ENCODE measurements at regions not wholly inside any gene's neighbourhood (a gene's known extent, or its start where the extent isn't known, plus 50 kb on each side); places are given as distances from the start of the nearest gene placed in this dataset.

DNA sequence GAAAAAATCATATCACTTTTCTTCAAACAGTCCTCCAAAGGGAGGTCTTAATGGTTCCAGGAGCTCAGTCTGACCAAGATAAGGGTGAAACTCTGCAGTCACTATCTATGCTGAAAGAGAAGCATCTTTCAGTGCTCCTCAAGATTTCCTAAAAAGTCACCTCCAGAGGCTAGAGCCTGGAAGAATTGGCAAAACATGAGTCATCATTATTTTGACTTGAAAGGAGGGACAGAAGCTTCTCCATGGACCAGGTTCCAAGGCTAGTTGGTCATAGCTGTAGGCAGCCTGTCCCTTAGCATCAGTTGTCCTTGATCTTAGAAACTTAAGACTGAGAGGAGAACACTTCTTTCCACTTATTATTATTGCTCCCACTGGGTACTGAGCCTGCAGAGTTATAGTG lies 219.0 kb upstream of the ASIC2 start:
- no peak for DNase-seq

DNA sequence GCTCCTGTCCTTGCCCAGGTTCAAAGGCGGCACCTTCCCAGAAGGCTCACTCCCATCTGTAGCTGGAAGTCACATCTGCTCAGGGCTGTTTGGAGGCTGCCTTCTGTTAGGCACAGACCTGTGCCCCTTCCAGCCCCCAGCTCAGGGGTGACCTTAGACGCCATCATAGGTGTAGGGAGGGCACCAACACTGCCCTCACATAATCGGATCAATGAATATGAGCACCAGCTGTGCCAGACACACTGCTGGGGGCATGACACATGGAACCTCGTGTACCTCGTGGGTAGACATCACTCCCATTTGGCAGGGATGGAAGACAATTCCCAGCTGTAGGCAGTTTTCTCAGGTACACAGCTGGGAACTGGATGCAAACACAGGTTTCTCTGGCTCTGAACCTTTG lies 220.7 kb upstream of the ASIC2 start:
- no peak for DNase-seq

DNA sequence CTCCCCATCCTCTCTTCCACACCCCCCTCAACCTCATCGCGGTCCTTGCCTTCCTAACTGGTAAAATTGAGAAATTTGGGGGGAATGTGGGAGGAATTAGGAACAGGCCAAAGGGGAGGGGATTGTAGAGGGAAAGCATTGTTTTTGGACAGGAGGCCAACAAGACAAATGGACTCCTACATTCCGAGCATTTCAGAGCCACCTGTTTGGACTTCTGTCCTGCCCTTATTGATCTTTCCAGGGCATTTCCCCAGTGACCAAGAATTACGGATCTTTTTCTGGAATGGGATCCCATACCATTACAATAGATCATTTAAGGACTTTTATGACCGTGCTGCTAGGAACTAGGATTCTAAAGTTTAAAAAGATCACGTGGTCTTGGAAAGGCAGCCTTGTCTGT lies 221.3 kb upstream of the ASIC2 start:
- DNase-seq, result no peak

DNA sequence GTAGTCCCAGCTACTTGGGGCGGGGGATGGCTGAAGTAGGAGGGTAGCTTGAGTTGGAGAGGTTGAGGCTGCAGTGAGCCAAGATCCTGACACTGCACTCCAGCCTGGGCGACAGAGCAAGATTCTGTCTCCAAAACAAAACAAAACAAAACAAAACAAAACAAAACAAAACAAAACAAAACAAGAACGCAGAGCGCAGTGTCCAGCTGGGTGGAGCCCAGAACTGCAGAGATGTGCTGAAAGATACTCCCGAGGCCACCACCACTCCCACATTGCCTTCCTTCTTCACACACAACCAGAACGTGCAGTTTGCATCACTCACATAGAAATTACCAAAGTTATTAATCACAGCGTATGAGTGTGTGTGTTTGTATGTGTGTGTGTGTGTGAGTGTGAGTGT lies 222.9 kb upstream of the ASIC2 start:
- DNase-seq, result no peak

DNA sequence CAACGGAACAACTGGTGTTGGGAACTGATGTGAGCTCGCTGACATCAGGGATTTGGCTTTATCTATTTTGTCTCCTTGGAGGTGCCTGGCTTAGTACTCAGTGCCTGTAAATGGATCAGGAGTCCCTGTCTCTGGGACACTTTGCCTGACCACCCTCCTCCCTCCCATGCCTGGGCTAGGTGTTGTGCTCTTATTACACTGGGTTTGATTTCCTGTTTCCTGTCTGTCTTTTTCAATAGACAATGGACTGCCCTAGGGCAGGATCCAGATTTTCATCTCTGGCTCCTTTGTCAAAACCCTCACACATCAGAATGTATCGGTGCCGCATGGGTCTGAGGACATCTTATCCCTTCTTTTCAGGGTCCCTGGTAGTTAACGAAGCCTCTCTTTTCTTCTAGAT lies 223.6 kb upstream of the ASIC2 start:
- no peak for DNase-seq

DNA sequence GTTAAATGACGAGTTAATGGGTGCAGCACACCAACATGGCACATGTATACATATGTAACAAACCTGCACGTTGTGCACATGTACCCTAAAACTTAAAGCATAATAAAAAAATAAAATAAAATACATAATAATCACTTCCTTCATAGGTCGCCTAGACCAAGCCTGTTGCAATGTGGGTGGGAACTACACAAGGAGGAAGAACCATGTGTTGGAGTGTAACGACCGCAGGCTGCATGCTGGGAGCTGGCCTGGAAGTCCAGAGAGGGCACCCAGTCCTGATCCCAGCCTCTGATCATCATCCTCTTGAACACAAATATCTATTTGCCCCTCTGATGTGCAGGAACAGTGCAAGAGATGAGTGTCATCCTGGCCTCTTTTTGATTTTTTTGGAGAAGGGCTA lies 224.7 kb upstream of the ASIC2 start:
- DNase-seq, result no peak

DNA sequence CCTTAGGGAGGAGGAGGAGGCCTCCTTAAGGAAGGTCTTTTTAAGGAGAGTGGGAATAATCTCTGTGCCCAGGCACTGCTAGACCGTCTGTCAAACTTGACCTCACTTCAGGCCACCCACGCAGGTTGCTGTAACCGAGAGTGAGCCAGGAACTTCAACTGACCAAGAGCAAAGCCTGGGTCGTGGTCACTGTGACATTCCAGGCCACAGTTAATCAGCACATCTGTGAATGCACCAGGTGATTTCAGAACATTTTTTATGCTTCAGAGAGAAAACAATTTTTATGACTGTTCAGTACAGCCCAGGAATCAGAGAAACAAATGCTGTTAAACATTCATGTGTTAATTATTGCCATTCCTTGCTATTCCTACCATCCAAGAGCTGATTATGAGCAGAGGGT lies 226.6 kb upstream of the ASIC2 start:
- no peak for DNase-seq

DNA sequence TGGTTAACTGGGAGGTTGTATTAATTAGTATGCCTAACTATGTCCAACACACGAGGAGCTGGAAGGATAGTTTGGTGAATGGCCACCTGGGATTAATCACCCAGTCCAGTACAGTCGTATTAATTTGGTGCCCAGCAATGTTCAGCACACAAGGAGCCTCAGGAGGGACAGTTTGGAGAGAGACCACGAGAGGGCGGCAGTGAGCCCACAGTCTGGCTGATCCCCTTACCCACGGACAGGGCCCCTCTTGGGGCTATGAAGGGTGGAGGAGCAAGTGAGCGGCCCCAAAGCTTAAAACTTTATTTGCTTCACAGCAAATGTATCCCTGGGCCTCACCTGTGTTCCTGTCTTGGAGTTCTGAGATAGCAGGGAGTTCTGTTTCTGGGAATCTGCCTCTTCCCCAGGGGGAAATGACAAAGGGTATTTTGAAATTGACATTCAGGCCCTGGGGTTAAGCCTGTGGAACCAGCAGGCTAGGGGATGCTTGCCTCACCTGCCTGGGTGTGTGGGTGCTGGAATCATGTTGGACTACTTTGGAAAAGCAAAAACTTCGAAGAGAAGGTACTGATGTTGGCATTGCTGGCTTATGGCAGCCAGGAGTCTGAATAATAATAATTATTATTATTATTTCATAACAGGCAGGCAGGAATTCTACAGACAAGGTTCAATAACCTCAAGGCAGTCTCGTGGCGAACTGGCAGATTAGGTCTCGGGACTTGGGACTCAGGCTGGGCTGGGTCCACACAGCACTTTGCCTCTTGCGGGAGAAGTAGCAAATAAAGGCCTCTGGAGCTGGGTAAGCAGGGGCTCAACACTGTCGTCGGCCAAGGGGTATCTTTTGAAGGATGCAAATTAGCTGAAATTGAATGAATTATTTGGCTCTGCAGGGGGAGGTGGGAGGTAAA lies 227.6 kb upstream of the ASIC2 start:
- peak in 38 of 56 donors; percentile 1 to 71 (median 14) for DNase-seq

DNA sequence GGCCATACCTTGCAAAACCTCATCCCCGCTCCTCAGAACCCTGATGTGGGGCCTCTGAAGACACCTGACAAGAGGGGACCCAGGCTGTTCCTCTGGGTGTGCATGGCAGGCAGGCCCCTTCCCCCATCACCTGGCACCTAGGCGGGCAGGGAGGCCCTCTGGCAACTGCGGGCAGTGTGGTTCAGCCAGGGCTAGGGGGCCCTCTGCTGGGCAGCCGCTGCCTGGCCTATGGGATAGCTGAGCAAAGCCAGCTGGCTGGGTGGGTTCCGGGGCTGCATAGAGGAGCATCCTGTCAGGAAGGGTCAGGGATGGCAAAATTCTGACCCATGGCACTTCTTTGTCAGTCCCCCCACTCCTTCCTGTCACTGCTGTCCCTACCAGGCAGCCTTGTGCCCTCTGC lies 228.7 kb upstream of the ASIC2 start:
- peak in 2 of 56 donors; percentile 3 to 4 for DNase-seq

DNA sequence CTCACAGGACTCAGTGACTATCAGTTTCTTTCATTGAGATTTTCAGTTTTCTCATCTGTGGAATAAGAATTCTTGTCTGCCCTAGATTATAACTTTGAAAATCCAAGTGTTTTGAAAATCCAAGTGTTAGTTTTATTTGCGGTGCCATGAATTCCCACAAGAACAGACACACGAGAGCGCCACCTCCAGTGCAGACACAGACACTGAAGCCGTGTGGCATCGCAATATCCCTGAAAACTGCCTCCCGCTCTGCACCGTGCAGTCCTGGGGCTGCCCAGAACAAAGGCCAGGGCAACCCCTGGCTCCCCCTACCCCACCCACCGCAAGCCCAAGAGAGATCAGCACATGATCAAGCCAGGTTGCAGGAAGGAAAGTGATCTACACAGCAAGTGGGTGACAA lies 229.5 kb upstream of the ASIC2 start:
- no peak for DNase-seq

DNA sequence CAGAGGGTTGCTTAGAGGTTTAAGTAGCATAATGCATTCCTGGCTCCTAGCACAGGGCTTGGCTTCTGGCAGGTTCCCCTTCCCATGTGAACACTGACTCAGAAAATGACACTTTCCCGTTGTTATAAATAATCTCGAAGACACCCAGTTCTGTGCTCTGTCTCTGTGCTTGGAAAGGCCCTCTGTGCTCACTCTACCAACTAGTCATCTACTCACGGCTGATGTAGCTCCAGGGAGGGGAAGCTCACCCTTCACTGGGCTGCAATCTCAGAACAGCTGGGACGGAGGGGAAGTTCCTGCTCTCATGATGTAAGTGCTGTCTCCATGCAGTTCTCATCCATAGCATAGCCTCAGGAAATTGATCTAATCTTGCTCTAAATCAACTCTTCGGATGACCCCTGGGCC lies 230.5 kb upstream of the ASIC2 start:
- peak in 24 of 56 donors; percentile 1 to 73 (median 22) for DNase-seq

DNA sequence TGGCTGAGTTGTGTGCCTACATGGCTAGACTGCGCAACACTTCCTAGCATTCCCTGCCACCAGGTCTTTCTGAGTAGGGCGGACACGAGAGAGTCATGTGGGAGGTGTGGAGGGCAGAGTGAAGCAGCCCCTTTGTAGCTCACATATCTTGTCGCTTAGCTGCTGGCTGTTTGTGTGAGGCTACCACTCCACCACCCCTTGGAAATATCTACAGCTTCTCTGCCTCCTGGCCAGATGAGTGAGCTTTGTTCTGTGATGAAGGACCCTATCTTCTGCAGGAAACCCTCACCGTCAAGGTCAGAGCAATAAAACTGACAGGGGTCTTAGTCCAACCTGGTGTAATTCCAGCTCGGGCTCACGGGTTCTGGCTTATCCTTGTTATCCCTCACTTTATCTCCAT lies 232.1 kb upstream of the ASIC2 start:
- DNase-seq, result no peak

DNA sequence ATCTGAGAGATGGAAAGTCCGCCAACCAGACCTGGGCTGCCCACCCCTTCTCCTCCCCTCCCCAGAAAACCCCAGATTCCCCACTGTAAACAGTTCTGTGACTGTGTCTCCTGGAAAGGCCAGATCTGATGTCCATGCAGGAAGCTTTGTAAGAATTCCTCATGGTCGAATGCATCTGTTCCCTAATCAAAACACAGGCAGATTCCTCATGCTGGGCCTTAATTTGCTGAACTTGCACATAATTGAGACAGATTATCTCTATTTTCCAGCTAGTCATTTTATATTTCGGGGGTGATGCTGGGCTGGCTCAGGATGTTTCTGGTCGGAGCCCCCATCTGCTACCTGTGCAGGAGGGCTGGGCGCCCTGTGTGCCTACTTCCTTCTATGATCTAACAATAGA lies 233.6 kb upstream of the ASIC2 start:
- DNase-seq, result no peak

DNA sequence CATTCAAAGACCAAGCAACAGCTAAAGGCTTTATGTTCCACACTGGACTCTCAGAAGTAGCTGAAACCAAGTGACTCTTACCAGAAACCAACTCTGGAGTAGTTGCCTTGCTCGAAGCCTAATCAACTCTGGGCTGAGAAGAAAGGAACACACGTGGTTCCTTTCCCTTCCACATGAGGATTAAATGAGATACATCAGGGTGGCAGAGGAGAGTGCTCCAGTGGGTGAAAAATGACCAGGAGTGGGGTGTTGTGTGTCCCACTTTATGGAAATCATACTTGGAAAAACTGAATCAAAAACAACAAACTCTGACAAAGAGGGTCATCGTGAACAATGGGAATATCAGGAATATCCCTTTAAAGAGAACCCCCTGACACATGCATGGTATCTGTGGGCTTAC lies 234.2 kb upstream of the ASIC2 start:
- no peak for DNase-seq

DNA sequence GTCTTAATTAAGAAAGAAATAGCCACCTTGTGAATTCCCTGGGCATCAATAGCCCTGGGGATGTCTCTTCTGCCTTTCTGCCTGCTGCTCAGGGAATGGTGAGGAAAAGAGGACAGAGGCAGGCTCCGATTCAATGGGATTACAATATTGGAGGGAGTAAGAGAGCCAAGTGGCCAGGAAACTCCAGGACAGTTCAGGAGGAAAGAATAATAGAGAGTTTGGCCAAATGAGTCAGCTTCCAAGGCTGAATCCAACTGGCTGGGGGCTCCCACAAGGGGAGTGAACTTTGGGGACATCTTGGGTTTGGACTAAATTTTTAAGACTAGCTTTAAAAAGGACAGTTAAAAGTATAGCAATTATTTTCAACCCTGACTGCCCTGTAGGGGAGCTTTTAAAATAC lies 235.8 kb upstream of the ASIC2 start:
- no peak for DNase-seq

DNA sequence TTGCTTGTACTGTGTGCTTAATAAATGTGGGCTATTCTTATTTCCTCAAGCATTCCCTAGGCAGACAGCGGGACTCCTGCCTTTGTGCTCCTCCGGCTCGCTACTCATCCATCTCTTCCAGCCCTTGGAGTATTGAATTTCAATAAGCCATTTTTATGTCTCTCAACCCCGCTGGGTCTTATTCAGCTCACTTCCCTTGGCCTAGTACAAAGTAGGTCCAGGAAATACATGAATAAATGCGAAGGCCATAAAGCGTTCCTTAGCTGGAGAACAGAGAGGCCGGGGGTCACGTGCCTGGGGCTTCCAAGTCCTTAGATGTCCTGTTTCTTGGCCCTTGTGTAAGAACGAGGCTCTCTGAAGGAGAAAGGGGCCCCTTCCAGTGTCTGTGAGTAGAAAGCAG lies 236.7 kb upstream of the ASIC2 start:
- no peak for DNase-seq

DNA sequence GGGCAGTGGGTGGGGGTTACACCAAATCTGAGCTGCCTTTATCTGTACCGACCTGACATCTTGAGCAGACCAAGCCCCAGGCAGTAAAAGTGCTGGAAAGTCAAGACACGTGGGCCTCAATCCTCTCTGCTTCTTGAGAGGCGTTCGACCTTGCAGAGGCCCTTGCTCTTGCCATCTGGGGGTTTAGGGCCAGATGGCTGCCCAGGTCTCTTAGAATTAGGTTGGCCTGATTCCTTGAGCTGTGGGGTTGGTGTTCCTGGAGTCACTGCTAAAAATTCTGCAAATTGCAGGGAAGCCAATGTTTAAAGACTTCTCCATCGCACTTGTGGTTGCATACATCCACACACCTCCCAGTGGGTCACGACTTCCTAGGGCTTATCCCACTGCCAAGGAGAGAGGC lies 238.2 kb upstream of the ASIC2 start:
- no peak for DNase-seq

DNA sequence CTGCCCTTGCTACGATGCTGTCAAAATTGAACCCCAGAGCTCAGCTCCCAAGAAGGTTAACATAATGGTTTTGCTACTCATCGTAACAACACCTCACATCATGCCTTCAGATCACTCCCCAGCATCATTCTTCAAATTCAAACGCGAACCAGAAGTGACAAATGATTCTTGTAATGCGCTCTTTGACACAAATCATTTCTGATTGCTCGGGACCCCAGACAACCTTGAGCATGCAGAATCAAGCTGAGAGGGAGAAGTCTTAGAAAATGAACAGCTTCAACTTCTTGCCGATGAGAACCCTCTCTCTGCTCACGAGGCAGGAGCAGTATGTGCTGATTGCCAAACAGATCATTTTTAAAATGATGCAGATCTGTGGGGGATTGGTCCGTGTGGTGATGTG lies 241.0 kb upstream of the ASIC2 start:
- DNase-seq, result no peak

DNA sequence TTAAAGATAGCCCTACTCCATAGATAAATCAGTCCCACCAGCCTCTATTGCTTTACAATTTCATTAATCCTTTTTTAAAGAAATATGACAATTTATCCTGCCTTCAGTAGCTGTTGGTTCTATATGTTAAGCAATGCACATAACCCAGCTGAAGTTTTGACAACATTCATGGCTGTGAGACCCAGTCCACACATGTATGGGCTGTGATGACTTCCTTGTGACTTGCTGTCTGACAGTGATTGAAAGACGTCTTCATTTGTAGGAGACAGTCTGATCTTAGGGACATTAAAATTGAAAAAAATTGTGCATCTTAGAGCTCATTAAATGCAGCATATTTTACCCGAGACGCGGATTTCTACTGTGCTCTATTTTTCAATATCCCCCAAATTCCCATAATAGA lies 252.0 kb upstream of the ASIC2 start:
- no peak for DNase-seq

DNA sequence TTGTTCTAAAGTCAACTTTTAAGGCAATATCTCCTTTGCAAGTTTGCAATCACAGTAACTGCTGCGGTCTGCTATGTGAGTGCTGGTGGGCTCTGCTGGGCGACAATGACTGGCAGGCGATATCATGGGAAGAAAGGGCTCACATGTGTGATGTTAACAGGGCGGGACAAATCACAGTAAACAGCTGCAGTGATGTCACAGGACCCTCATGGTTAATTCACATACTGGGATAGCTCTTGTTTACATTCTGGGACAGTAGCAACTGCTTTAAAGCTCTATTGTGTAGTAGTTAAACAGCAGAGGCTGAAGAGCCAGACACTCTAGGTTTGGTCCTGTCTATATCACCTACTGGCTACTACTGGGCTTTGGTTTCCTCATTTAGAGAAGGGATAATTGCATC lies 257.2 kb upstream of the ASIC2 start:
- DNase-seq, result no peak

DNA sequence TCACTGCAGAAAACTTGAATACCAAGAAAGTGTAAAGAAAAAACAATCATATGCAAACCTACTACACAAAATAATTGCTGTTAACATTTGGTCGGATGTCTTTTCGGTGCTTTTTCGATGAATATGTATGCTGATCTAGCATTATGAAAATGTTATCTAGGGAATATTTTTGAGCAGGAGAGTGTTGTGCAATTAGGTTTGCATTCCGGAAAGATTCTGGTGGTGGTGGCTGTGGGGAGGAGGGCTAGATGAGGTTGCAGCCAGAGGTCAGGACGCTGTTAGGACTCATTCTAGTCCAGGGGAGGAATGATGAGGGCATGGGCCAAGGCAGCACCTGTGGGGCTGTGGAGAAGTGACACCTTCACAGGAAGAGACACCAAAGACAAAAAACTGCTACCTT lies 258.0 kb upstream of the ASIC2 start:
- no peak for DNase-seq

DNA sequence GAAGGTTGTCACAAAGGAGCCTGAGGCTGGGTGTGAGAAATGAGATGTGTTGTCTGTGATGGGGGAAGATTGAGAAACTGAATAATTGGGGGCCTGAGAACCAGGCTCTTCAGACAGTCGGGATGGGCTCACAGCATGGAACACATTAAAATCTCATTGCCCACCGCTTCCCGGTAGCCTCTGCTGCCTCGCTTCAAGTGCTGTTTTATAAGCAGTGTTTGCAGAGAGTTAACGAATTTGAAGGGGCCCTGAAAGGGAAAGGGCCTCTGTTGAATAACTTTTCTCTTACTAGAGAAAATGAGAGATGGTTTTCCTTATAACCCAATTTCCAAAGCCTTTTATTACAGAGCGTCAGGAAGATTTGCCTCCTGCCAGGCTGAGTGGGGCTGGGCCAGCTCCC lies 258.8 kb upstream of the ASIC2 start:
- no peak for DNase-seq

DNA sequence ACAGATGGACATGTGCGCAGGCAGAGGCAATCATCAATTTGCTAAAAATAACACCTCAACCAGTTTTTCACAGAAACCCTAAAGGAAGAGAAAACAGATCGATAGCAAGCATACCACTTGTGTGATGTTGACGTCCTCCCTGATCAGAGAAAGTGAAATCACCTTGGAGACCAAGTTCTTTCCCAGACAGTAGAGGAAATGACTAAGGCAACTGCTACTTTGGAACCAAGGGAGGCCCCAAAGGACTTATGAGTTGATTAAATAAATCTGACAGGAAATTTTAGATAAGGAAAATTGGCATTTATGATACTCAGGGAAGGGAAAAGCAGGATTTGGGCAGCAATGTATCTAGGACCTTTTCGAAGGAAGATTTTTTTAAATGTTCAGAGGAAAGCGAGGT lies 267.1 kb upstream of the ASIC2 start:
- DNase-seq, result no peak

DNA sequence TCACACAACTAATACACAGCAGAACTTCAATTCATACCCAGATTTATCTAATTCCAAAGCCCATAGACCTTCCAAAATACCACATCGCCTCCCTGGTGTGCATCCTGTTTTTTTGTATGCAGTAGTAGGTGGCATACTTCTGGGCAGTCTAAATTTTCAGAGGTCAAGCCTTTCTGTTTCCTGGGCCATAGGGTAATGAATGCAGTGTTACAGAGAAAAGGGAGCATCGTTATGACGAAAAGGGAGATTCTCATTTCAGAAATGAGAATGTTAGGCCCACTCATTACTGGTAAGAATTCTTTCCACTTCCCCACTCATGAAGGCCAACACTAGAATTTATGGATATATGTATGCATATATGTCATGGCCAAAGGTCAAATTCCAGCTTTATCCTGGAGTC lies 267.8 kb upstream of the ASIC2 start:
- no peak for DNase-seq
